ENCODE measurements at regions not wholly inside any gene's neighbourhood (a gene's known extent, or its start where the extent isn't known, plus 50 kb on each side); places are given as distances from the start of the nearest gene placed in this dataset.

DNA sequence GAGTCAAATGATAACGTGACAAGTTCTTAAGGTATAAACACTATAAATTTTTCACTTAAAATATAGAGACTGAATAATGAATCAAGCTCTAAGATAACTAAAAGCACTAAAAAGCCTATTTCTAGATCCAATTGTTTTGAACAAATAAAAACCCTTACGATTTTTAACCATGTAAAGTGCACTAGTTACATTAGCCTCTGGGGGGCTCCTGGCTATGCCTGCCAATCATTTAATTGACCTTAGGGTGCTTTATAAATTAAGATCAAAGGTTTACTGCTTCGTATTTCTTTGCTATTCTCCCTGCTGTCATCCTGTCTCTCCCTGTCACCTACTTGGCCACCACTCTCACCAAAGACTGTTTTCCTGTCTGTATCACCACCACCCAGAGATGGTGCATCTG lies 133.4 kb downstream of the ESM1 start:
- DNase-seq (ENCODE audit: low spot score): no peak

DNA sequence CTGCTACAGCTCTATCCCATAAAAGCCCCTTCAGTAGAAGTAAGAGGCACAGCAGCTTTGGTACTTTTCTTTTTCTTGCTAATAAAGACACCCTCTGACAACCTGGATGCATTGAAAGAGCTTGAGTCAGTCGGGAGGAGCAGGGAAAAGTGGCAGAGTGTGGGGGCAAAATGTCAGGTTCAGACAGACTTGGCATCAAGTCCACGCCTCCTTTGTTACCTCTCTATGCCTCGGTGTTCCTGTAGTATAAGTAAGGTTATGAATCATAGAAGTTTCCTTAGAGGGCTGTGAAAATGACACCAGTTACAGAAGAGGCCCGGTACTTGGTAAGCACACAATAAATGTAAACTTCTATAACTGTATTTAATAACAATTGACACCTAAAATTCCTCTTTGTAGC lies 133.9 kb downstream of the ESM1 start:
- no peak for DNase-seq (ENCODE audit: low spot score)

DNA sequence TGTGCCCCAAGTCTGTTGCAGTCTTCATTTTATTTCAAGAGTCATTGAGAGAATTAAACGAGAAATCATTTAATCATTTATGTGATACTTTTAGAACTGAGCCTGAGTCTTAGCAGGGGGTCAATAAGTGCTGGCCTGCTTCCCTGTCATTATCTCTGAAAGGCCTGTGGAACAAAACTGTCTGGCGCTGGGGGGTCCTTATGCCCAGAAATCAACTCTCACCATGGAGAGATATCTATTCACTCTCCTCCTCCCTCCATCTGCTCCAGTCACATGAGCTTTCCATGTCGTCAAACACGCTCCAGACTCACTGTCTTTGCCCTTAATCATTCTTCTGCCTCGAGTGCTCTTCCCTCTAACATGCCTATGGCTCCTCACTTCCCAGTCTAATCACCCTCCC lies 136.8 kb downstream of the ESM1 start:
- DNase-seq (ENCODE audit: low spot score): no peak

DNA sequence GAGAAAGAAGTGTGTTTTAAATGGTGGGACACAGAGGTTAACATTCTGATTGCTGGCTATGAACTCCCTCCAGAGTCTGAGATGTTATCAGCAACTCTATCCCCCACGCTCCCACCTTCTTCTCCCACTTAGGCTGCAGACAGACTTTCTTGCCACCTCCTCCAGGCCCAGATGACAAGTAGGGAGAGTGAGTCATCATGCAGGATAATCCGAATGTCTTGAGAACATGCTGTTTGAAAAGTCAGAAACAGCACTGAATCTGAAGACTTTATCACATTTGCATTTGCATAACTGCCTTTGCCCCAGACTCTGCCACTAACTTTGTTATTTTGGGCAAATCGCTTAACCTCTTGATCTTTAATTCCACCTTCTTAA lies 139.8 kb downstream of the ESM1 start:
- no peak for DNase-seq (ENCODE audit: low spot score)

DNA sequence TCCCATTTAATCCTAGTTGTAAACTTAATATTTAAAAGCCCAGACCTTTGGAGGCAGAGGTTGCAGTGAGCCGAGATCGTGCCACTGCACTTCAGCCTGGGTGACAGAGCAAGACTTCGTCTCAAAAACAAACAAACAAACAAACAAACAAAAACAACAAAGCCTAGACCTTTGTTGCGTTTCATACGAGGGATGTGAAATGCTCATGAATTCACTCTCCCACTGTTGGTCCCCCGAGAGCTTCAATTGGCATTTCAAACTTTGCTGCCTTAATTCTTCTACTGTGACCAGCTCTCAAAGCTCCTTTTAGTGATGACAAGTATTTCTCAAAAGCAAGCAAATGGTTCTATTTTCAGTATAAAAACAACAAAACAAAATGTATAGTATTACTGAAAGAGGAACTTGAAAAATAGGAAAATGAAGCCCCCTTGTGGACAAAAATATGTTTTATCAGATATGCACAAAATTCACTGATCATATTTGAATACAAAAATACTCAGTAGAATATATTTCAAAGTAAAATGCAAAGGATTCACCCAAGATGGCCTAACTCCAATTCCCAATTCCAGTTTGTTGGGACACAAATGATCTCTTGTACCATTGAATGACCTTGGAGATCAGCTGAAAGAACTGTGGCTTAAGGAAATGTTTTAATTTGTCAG lies 140.4 kb downstream of the ESM1 start:
- peak; percentile 50 for DNase-seq (ENCODE audit: low spot score)

DNA sequence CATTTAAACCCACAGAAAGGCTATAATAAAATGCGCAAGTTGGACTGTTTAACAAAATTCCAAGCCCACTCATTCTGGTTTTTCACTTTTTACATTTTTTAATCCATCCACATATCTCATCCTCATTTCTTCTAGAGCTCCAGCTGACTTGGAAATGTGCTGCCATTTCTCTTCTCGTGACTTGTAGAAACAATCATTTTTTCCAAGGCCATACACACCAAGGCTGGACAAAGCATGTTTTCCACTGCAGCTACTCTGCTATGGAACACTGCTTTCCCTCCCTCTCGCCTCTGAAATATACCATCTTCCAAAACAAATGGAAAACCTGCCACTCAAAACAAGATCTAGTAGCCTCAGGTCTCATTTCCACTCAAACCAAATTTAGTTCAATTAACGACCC lies 141.1 kb downstream of the ESM1 start:
- DNase-seq (ENCODE audit: low spot score): no peak

DNA sequence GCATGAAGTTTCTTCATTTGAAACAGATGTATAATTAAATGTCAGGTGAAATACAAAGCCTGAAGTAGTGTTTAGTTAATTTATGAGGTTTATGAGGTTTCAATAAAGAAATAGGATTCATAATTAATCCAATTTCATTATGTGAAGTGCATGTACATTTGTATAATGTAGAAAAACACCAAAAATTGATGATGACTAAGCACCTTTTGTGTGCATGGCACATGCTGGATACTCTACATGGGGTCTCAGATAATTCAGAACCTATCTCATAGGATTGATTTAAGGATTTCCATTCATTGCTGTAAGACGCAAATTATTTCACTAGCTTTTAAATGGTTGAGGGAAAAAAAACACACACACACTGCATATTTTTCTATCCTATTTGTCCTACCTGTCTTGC lies 143.9 kb downstream of the ESM1 start:
- DNase-seq (ENCODE audit: low spot score): no peak

DNA sequence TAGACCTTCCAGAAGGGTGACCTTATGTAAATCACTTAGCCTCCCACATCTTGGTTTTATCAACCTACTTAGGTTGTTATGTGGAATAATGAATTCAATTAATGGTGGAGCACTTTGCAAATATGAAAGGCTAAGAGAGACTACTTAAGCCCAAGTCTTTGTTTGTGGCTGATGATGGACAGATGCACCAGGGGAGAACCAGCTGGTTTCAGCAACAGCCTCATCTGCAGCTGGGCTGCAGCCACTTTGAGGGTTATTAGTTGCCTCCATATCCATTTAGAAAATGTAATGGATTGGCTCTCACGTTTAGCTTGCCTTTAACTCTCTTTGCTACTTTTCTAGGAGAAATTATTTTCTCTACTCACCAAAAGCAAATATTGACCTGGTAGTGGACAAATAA lies 146.6 kb downstream of the ESM1 start:
- DNase-seq (ENCODE audit: low spot score): no peak

DNA sequence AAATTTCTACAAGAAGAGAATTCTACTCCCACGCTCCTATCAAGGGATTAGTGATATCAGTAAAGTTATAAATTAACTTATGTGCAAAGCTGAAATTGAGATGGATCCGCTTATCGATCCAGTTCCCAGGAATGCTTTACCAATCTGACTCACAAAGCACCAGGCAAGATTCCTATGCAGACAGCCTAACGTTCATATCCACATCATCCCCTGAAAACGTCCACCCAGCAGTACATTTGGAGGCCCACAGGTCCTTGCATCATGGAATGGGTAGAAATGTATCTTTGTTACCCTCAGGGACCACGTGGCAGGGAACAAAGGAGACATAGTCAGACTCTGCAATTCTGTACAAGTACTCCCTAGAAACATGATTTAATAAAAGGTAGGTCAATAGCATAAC lies 147.4 kb downstream of the ESM1 start:
- DNase-seq (ENCODE audit: low spot score): no peak

DNA sequence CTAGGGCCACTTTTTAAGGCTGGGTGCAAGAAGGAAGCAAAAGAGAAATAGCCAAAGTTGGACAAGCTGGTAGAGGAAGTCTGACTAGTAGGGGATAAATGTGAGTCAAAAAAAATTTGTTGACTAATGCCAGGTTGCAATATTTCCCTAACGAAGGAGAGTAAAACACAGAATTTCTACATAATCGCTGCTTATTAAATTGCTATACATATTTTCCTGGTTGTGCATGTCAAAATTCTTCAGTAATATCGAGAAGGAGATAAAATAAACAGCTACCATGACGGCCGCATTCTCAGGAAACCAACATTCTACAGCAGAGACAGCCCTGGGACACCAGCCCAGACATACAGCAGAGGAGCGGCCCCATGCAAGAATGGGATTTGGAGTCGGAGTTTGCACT lies 148.3 kb downstream of the ESM1 start:
- DNase-seq (ENCODE audit: low spot score): no peak

DNA sequence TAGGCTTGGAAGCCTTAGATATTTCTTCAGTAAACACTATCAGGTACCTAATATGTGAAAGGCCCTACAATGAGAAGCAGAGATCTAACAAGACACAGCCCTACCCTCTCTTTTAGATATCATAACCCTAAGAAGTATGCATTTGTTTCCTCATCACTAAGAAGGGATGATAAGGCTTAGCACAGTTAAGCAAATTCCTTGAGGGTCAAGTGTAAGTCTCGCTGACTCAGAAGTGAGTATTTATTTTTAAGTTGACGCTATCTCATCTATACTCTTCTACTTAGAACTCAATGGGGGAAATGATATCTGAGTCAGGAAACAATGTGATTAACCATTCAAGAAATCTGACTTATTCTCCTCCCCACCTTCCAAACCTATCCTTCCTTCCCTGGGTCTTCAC lies 149.7 kb downstream of the ESM1 start:
- DNase-seq (ENCODE audit: low spot score): no peak

DNA sequence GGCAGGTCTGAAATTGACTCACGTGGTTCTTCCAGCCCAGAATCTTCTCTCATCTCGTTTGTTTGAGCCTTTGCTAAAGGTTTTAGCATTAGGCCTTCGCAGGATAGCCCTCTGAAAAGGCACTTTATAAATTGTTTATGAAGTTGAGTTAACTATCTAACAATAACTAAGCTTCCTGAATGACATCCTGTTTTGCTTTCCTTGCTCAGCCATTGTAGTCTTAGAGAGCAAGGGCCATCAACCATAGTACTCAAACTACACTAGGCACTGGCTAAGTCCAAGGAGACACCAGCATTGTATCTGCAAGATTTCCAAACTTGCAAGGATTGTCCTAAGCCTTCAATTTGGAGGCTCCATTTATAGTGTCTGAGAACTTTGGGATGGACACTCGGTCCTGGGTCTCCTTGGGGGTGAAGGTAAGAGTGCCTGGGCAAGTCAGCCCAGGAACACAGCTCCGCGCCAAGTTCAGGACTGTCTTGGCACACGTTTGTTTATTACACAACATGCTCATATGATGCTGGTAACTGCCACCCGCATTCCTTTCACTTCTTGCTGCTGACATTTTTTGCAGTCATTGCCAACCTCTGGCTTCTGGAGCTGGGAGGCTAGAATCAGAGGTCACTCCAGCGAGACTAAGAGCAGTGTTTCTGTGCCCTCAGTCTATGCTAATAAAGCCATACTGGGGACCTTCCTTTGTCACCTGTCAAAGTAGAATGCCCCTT lies 151.1 kb downstream of the ESM1 start:
- no peak for DNase-seq (ENCODE audit: low spot score)

DNA sequence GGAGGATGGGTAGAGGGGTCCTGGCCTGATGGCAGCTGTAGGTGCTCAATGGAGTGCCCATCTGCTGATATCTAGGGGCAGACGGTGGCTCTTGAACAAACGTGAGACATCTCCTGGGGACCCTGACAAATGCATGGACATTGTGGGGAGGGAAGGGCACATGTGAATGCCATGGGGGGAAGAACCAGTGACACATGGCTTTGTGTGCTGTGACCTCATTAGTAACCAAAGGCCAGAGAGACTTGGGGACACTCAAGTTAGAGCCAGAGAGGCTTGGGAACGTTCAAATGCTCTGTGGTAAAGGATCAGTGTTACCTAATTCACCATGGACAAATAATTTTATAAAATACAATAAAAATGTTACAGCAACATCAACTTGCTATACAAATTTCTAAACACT lies 151.8 kb downstream of the ESM1 start:
- DNase-seq (ENCODE audit: low spot score): no peak

DNA sequence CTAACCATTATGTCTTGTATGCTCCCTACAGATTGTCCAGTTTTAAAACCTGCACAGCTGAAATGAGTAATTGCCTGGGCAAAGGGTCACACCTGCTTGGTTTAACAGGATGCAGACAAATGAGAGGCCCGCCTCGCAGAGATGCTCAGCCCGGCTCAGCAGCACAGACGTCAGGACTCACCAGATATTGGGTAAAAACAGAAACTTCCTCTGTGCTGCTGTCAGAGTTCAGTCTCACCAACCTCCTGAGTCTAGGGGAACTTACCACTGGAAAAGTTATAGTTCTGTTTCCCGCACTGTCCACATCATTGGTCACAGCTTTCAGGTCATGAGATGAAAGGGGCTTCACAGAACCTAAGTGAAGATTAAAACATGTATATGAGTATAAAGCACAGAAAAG lies 152.5 kb downstream of the ESM1 start:
- peak; percentile 3 for DNase-seq (ENCODE audit: low spot score)

DNA sequence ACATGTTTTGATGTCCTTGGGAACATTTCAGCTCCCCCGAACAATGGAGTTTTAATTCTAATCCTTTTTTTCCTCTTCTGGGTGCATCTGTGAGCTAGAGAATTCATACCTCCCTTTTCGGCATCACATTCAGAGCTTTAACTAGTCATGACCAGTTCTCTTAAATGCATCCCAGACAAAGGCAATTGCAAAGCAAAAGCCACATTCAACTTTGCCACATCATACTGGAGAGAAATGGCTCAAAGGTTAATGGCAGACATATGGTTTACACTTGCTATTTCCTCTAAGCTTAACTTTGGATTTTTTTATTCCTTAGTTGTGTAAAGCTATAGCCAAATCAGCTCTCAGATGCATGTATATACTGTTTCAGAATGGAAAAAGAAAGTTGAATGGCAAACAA lies 153.3 kb downstream of the ESM1 start:
- DNase-seq (ENCODE audit: low spot score): no peak

DNA sequence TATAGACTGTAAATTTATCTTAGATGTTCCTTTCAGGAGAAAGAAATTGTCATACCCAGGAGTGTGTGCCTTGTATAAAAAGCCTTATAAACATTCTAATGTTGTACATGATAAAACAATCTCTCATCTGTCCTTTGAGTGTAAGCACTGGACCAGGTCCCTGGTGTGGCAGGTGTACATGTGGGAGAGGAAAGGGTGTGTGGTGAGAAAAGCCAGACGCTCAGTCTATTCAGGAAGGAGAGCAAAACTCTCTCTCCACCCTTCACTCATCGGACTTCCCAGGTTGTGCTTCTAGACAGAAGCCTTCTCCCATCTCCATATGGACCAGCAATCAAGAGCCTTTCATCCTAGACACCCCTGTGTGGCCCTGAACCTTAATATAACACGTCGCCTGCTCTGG lies 154.2 kb downstream of the ESM1 start:
- DNase-seq (ENCODE audit: low spot score): no peak

DNA sequence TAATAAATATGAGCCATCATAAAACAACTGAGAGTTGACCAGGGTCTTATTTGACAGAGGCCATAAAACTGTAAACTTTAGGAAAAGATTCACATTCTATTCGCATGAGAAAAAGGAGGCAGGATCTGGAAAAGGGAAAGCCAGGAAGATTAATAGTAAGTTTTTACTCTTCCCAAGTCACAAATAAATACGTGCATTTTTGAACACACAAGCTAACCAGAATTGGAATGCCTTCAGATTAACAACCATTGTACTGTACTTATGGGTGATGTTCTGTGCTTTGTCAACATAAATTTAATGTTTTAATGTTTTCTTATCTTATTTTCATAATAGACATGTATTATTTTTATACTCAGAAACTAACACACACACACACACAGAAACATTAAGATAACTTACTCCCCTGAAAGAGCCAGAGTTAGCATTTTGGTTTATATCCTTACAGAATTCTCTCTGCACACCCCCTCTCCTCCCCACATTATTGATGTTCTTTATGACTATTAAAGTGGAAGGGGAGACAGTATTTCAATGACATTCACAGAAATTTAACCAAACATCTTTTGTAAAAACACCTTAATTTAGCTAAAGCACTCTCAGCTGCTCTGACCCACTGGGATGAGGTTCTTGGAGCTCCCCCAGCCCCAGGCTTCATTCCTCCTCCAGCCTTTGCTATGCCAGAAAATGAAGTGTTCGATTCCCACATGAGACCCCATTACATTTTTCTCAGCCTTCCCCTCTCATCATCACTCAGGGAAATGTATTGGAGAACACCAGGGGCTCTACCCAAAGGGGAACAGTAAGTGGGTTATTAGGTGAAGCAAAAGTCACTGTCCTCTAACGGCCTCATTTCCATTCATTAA lies 155.5 kb downstream of the ESM1 start:
- no peak for DNase-seq (ENCODE audit: low spot score)

DNA sequence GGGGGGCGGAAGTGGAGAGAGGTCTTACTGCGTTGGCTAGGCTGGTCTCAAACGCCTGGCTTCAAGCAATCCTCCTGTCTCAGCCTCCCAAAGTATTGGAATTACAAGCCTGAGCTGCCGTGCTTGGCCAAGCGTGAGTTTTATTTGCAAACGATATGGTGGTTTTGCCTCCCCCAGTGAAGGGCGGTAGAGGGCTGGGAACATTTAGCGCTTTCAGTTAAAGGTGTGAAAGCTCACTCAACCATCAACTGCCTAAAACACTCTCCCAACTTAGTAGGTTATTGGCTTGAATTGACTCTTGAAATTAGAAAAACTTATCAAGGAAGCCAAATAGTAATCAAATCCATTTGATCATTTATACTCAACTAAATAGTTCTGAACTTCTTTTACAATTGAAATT lies 156.3 kb downstream of the ESM1 start:
- no peak for DNase-seq (ENCODE audit: low spot score)

DNA sequence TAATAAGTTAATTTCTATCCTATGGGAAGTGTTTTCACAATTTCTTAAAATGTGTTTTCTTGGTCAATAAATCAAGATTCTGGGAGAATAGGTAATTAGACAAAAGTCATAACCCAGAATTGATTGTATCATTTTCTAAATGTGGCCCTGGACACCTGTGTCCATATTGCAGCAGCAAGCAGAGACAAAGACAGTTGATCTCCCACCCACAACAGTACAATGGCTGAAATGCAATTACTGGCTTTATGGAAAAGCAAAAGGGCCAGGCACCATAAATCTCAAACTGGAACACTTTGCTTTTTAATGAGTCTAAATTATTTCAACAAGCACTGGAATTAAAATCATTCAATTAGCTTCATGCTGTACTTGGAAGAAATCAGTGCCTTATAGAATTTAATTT lies 157.2 kb downstream of the ESM1 start:
- DNase-seq (ENCODE audit: low spot score): no peak

DNA sequence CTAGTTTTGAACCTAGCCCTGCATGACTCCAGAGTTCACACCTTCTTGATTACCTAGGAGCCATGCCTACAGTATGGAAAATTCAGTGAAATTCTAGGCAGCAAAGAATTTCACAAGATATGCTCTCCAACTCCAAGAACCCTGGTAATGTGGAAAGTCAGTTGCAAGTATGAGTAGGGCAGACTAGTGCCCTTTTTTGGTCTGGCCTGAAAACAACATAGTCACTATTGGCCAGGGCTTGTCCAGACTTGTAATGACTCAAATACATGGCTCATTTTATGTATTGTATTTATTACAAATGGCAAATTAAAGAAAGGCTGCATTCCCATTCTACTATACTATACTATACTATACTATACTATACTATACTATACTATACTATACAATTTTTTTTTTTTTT lies 160.4 kb downstream of the ESM1 start:
- DNase-seq (ENCODE audit: low spot score): no peak

DNA sequence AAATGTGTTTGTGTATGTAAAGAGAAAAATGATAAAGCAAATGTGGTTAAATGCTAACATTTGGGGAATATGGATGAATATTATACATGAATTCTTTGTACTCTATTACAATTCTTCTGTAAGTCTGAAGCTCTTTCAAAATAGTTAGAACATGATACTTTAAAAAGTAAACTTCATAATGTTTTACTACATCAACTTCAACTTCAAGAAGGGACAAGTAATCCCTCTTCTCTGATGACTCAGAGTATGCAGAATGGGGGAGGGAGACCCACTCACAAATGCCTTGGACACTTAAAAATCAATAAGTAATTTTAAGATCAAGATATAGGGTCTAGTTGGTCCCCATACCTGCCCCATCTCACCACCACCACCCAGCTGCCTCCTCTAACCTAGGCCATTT lies 162.4 kb downstream of the ESM1 start:
- no peak for DNase-seq (ENCODE audit: low spot score)

DNA sequence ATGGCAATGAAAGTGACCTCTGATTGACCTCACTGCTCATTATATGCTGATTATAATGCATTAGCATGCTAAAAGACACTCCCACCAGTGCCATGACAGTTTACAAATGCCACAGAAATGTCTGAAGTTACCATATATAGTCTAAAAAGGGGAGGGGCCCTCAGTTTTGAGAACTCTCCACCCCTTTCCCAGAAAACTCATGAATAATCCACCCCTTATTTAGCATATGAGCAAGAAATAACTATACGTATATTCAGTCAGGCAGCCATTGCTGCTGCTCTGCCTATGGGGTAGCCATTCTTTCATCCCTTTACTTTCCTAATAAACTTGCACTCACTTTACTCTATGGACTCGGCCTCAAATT lies 163.1 kb downstream of the ESM1 start:
- DNase-seq (ENCODE audit: low spot score): no peak

Measured in CD4-positive, alpha-beta T cell treated with Interleukin-6 at 100 ng/mL for 8 hours (primary cell).